A549 (cell line): ENCODE measurements at regions not wholly inside any gene's neighbourhood (a gene's known extent, or its start where the extent isn't known, plus 50 kb on each side); places are given as distances from the start of the nearest gene placed in this dataset.

ENCODE experiments used
- ATAC-seq, 2 experiments: fragments of 200-7000 bp in 1 of 2; fragments of >200 bp in 1 of 2; cut with Nextera tagmentation in 1 of 2; cut with Tn5 transposase in 1 of 2; 3 replicates each; pipeline versions ENCODE4 v1.8.0 to v1.9.1; 2018 to 2020; ENCODE audit warnings: mild to moderate bottlenecking in 1 of 2, moderate library complexity in 1 of 2
- CTCF ChIA-PET: fragments of 300-600 bp; sonication (Branson Sonifier 250); formaldehyde crosslinking; extraction: SDS; loops from one replicate; lab custom pipeline; 2021; ENCODE audit warnings: antibody characterized with exemption, inconsistent platforms; lab: Yijun Ruan, JAX
- POLR2A ChIA-PET: fragments of 350-600 bp; formaldehyde crosslinking; extraction: SDS; loops from one replicate; lab custom pipeline; 2021; ENCODE audit warnings: antibody characterized with exemption, inconsistent platforms; lab: Yijun Ruan, JAX
- DNase-seq, 2 experiments: peaks; one replicate each; pipeline versions ENCODE4 v3.0.0 to v3.0.0-alpha.2; 2011 to 2016; ENCODE audit warnings: low read depth in 1 of 2, low spot score in 1 of 2
- FAIRE-seq: peaks from 2 replicates; lab custom pipeline; 2011; peaks lifted over from hg19 to GRCh38; lab: Jason Lieb, UNC
- H3K27ac ChIP-seq, 2 experiments: fragments of >200 bp; sonication (Bioruptor Twin); formaldehyde crosslinking; 3 replicates each; pipeline ENCODE4 v1.5.1; 2016 to 2017
- H3K4me1 ChIP-seq: fragments of >200 bp; sonication (Bioruptor Twin); formaldehyde crosslinking; 3 replicates; pipeline ENCODE4 v1.6.1; 2016
- H3K4me2 ChIP-seq: fragments of >200 bp; sonication (Bioruptor Twin); formaldehyde crosslinking; 3 replicates; pipeline ENCODE4 v1.6.1; 2016
- H3K4me3 ChIP-seq: fragments of >200 bp; sonication (Bioruptor Twin); formaldehyde crosslinking; 3 replicates; pipeline ENCODE4 v1.5.1; 2016
- H3K9me3 ChIP-seq: fragments of >200 bp; sonication (Bioruptor Twin); formaldehyde crosslinking; 3 replicates; pipeline ENCODE4 v1.6.1; 2016
- ATOH8 ChIP-seq: fragments of 250-450 bp; sonication (Bioruptor Pico); IDR thresholded peaks from 2 replicates; pipeline ENCODE4 v1.5.0; 2020; ENCODE audit warnings: low read depth, mild to moderate bottlenecking, moderate library complexity
- CBX2 ChIP-seq: fragments of 200-600 bp; sonication (generic); IDR thresholded peaks from 2 replicates; pipeline ENCODE4 v1.6.1; 2016; ENCODE audit warnings: low read depth, mild to moderate bottlenecking, borderline replicate concordance
- CBX8 ChIP-seq: fragments of 200-600 bp; sonication (generic); IDR thresholded peaks from 2 replicates; pipeline ENCODE4 v1.6.1; 2016
- CHD2 ChIP-seq: fragments of 150-350 bp; IDR thresholded peaks from 2 replicates; pipeline ENCODE4 v1.6.1; 2014; ENCODE audit warnings: low read length; ENCODE audit not compliant: partially characterized antibody
- CTCF ChIP-seq: fragments of >200 bp; sonication (Bioruptor Twin); formaldehyde crosslinking; IDR thresholded peaks from 3 replicates; pipeline ENCODE4 v1.5.1; 2016
- EHF ChIP-seq: fragments of 250-450 bp; sonication (Bioruptor Pico); IDR thresholded peaks from 2 replicates; pipeline ENCODE4 v1.5.0; 2020; ENCODE audit warnings: mild to moderate bottlenecking
- EHMT2 ChIP-seq: fragments of 200-600 bp; sonication (generic); IDR thresholded peaks from 2 replicates; pipeline ENCODE4 v1.6.1; 2016; ENCODE audit warnings: antibody characterized with exemption, low read depth, mild to moderate bottlenecking, moderate library complexity
- ELK1 ChIP-seq: fragments of 150-350 bp; IDR thresholded peaks from 2 replicates; pipeline ENCODE4 v1.6.1; 2014; ENCODE audit warnings: low read depth, mild to moderate bottlenecking, low read length
- ESRRA ChIP-seq: fragments of 150-350 bp; IDR thresholded peaks from 2 replicates; pipeline ENCODE4 v1.6.1; 2014; ENCODE audit warnings: mild to moderate bottlenecking, low read length, borderline replicate concordance
- FOSB ChIP-seq: fragments of 250-450 bp; sonication (Bioruptor Pico); IDR thresholded peaks from 2 replicates; pipeline ENCODE4 v1.5.0; 2020; ENCODE audit warnings: mild to moderate bottlenecking, moderate library complexity
- FOSL2 ChIP-seq, 2 experiments: fragments of 450-650 bp in 1 of 2; fragments of >200 bp in 1 of 2; sonication (Bioruptor Twin) in 1 of 2; formaldehyde crosslinking; IDR thresholded peaks; 2 replicates each; pipeline versions ENCODE4 v1.5.0 to v1.6.1; 2016 to 2020; ENCODE audit warnings: mild to moderate bottlenecking in 1 of 2, moderate library complexity in 1 of 2
- FOXS1 ChIP-seq: fragments of 250-450 bp; sonication (Bioruptor Pico); IDR thresholded peaks from 2 replicates; pipeline ENCODE4 v1.5.0; 2020; ENCODE audit warnings: mild to moderate bottlenecking, moderate library complexity
- HES2 ChIP-seq: fragments of >200 bp; sonication (Bioruptor Twin); formaldehyde crosslinking; IDR thresholded peaks from 2 replicates; pipeline ENCODE4 v1.6.1; 2016
- HOXA7 ChIP-seq: fragments of 250-450 bp; sonication (Bioruptor Pico); IDR thresholded peaks from 2 replicates; pipeline ENCODE4 v1.5.0; 2020; ENCODE audit warnings: mild to moderate bottlenecking, moderate library complexity
- HOXB13 ChIP-seq: fragments of 250-450 bp; sonication (Bioruptor Pico); IDR thresholded peaks from 2 replicates; pipeline ENCODE4 v1.5.0; 2020; ENCODE audit warnings: low read depth, mild to moderate bottlenecking, moderate library complexity
- HOXB5 ChIP-seq: fragments of 250-450 bp; sonication (Bioruptor Pico); IDR thresholded peaks from 2 replicates; pipeline ENCODE4 v1.5.0; 2020; ENCODE audit warnings: mild to moderate bottlenecking, moderate library complexity
- MAX ChIP-seq: IDR thresholded peaks from 2 replicates; pipeline ENCODE4 v1.6.1; 2012
- MAZ ChIP-seq: fragments of 150-350 bp; IDR thresholded peaks from 2 replicates; pipeline ENCODE4 v1.6.1; 2014; ENCODE audit warnings: antibody characterized with exemption, low read depth, low read length, borderline replicate concordance
- MYC ChIP-seq: IDR thresholded peaks from 2 replicates; pipeline ENCODE4 v1.6.1; 2012; ENCODE audit warnings: mild to moderate bottlenecking, inconsistent platforms, low read length, improper control_type of control experiment, borderline replicate concordance
- NPAS2 ChIP-seq: fragments of 250-450 bp; sonication (Bioruptor Pico); IDR thresholded peaks from 2 replicates; pipeline ENCODE4 v1.8.0; 2022; ENCODE audit warnings: mild to moderate bottlenecking, moderate library complexity, borderline replicate concordance
- PHF8 ChIP-seq: fragments of 200-600 bp; sonication (generic); IDR thresholded peaks from 2 replicates; pipeline ENCODE4 v1.6.1; 2016; ENCODE audit warnings: low read depth, mild to moderate bottlenecking, antibody characterized with exemption, moderate library complexity, borderline replicate concordance
- POLR2A ChIP-seq: IDR thresholded peaks from 2 replicates; pipeline ENCODE4 v1.6.1; 2012; ENCODE audit warnings: mild to moderate bottlenecking, low read length
- RAD21 ChIP-seq, 2 experiments: fragments of >200 bp in 1 of 2; sonication (Bioruptor Twin) in 1 of 2; formaldehyde crosslinking in 1 of 2; IDR thresholded peaks in 1 of 2; conservative IDR thresholded peaks in 1 of 2; 2 replicates in 1 of 2; 3 replicates in 1 of 2; pipeline ENCODE4 v1.6.1; 2012 to 2018; ENCODE audit warnings: inconsistent platforms in 1 of 2
- RARB ChIP-seq: fragments of 250-450 bp; sonication (Bioruptor Pico); IDR thresholded peaks from 2 replicates; pipeline ENCODE4 v1.8.0; 2021; ENCODE audit warnings: mild to moderate bottlenecking, moderate library complexity
- REST ChIP-seq: fragments of 200-600 bp; sonication (generic); IDR thresholded peaks from 2 replicates; pipeline ENCODE4 v1.6.1; 2016; ENCODE audit warnings: antibody characterized with exemption, mild to moderate bottlenecking, moderate library complexity
- RFX5 ChIP-seq: fragments of 450-650 bp; IDR thresholded peaks from 2 replicates; pipeline ENCODE4 v1.7.1; 2014; ENCODE audit warnings: antibody characterized with exemption, mild to moderate bottlenecking, moderate library complexity
- SMC3 ChIP-seq: fragments of >200 bp; sonication (Bioruptor Twin); formaldehyde crosslinking; IDR thresholded peaks from 3 replicates; pipeline ENCODE4 v1.6.1; 2018; ENCODE audit warnings: inconsistent platforms
- USF2 ChIP-seq: fragments of 450-650 bp; IDR thresholded peaks from 2 replicates; pipeline ENCODE4 v1.6.1; 2014; ENCODE audit warnings: antibody characterized with exemption
- WGBS: methylation state at CpG from one replicate; pipeline ENCODE4 v1.1.6; 2017; ENCODE audit errors: missing lambda C conversion rate; 5-methylcytosine and 5-hydroxymethylcytosine counted together

- FAIRE-seq (peak; percentile 78), DNase-seq (peak; percentile 67 to 80), ATAC-seq (peak; percentile 89 to 96)
- 7% methylated on average over 6 of the region's 6 CpGs for WGBS
- Histone ChIP-seq H3K9me3 (no peaks in the 10 kb centered on the region), H3K4me1 (no peaks in the 10 kb centered on the region), H3K4me2 (no peak overlapping the region), H3K27ac (no peak overlapping the region), H3K4me3 (no peak overlapping the region)
- CTCF ChIA-PET: interaction anchor here (0.8 to 2.7 kb wide), 17 partner anchors 9 to 1052 kb away, joined by 3 to 20 read pairs (median 4); partner anchors contain the start of gene AGBL1
- POLR2A ChIA-PET: no interaction called here
- no peak for TF ChIP-seq ATOH8 (CRISPR knock-in tag)
- no peak for TF ChIP-seq MYC
- TF ChIP-seq CHD2: no peak
- TF ChIP-seq SMC3: peak; percentile 80
- no peak for TF ChIP-seq FOSB (CRISPR knock-in tag)
- no peak for TF ChIP-seq CBX2
- no peak for TF ChIP-seq NPAS2 (CRISPR knock-in tag)
- no peak for TF ChIP-seq HOXA7
- no peak for TF ChIP-seq USF2
- no peak for TF ChIP-seq RFX5
- TF ChIP-seq RARB (CRISPR knock-in tag): no peak
- TF ChIP-seq FOXS1 (CRISPR knock-in tag): no peak
- TF ChIP-seq RAD21 (conservative IDR thresholded peaks at IDR 0.05 in 1 of 2, IDR thresholded peaks at IDR 0.05 in 1 of 2): peak; percentile 94 to 97
- peak; percentile 93 for TF ChIP-seq CTCF
- no peak for TF ChIP-seq HES2
- TF ChIP-seq FOSL2 (IDR thresholded peaks at IDR 0.05): no peak
- no peak for TF ChIP-seq FOSL2 (CRISPR knock-in tag; IDR thresholded peaks at IDR 0.05)
- TF ChIP-seq ELK1: no peak
- TF ChIP-seq POLR2A: no peak
- TF ChIP-seq ESRRA: no peak
- TF ChIP-seq HOXB13 (CRISPR knock-in tag): no peak
Observed at GRCh38 chr15:85865070-85865684, 70.5 kb upstream of the KLHL25 start.

- FAIRE-seq (no peak), DNase-seq (no peak), ATAC-seq (no peak)
- Histone ChIP-seq H3K4me2 (no peak overlapping the region), H3K9me3 (no peaks in the 10 kb centered on the region), H3K4me1 (no peaks in the 10 kb centered on the region), H3K27ac (no peak overlapping the region), H3K4me3 (no peak overlapping the region)
- WGBS: 60% methylated on average over 5 of the region's 5 CpGs
- CTCF ChIA-PET: interaction anchor here (1.5 to 2.1 kb wide), 2 partner anchors 9 to 13 kb away, joined by 7 to 11 read pairs; no protein-coding TSS in a partner anchor
- POLR2A ChIA-PET: no interaction called here
- TF ChIP-seq CHD2 (no peak), EHF (CRISPR knock-in tag) (no peak), MAX (no peak), FOSB (CRISPR knock-in tag) (no peak), FOSL2 (IDR thresholded peaks at IDR 0.05) (no peak), FOSL2 (CRISPR knock-in tag; IDR thresholded peaks at IDR 0.05) (no peak), FOXS1 (CRISPR knock-in tag) (no peak), RFX5 (no peak), CBX8 (no peak), MAZ (no peak), HOXA7 (no peak), EHMT2 (no peak), REST (no peak), HOXB5 (CRISPR knock-in tag) (no peak), PHF8 (no peak)
Observed at GRCh38 chr15:85867250-85867649, 72.5 kb upstream of the KLHL25 start.
